ENCODE measurements at regions not wholly inside any gene's neighbourhood (a gene's known extent, or its start where the extent isn't known, plus 50 kb on each side); places are given as distances from the start of the nearest gene placed in this dataset.

DNA sequence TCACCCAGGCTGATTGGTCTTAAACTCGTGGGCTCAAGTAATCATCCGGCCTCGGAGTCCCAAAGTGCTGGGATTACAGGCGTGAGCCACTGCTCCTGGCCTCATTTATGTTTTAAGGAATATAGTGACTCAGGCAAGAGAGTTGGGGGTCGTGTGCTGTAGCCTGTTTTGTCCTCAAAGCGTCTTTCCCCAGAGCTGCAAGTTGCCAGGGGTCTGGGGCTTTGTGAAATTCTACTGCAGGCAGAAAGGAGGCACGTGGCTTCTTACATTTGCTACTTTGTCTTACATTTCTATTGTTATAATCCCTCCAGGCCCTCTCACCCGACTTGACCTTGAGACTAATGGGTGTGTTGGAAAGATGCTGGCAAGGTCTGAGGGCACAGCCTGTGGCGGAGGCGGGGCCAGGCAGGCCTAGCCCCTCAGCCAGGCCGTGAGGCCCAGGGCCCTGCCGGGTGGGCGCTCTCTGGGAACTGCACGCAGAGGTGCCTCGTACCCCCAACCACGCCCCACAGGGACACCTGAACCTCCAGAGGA is 85.8 kb upstream of the NDUFV2 start:
- no peak overlapping the region for H3K9ac ChIP-seq (ENCODE audit: low read depth, low read length, poor library complexity, severe bottlenecking)

DNA sequence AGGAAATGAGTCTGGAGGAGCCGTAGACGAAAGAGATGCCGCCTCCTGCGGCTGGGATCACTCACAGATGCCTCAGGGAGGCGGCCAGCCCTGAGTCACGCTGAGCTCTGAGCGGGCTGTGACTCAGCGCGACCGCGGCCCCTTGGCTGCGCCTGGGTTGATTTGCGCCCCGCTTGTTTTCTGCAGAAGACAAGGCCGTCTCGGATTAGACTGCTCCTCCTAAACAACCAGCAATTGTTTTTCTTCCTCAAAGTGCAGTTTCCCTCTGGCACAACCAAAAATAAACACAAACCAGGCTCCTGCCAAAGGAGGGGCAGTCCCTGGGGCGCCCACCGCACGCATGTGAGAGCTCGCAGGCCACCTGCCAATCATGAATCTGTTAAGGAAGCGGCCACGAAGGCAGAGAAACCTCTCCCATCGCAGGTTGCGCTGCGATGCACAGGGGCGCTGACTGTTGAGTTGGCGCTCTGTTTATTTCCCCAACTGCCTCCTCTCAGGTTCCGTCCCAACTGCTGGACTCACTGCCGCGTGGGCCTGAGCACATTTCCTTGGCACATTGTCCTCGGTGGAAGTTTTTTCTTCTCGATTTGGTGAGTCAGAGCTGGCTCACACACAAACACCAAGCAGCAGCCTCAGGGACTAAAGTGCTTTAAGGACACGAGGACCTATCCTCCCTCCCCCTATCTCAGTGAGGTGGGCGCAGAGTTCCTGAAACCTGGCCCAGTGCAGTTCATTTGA is 85.2 kb upstream of the NDUFV2 start:
- no peaks in the 10 kb centered on the region for H4K20me1 ChIP-seq (ENCODE audit: insufficient read depth, low read length, poor library complexity, severe bottlenecking)
- no peaks in the 10 kb centered on the region for H3F3A ChIP-seq (ENCODE audit: low read depth)
- no peaks in the 10 kb centered on the region for H3K36me3 ChIP-seq (ENCODE audit: insufficient read depth, low read length)
- H3K9me3 ChIP-seq (ENCODE audit: insufficient read depth, low read depth, low read length) = no peaks in the 10 kb centered on the region
- H3K9ac ChIP-seq (ENCODE audit: low read depth, low read length, poor library complexity, severe bottlenecking) = no peak overlapping the region
- H3K79me2 ChIP-seq (ENCODE audit: insufficient read depth, low read length) = no peaks in the 10 kb centered on the region
- H2AFZ ChIP-seq (ENCODE audit: low read length) = no peak overlapping the region; the same call in 1 of the 2 replicates
- H3K4me1 ChIP-seq (ENCODE audit: insufficient read depth, low read length, poor library complexity, severe bottlenecking) = no peaks in the 10 kb centered on the region
- H3K4me3 ChIP-seq (ENCODE audit: low read length, poor library complexity, severe bottlenecking) = no peak overlapping the region
- TF ChIP-seq EZH2phosphoT487 (IDR thresholded peaks at IDR 0.05; ENCODE audit: borderline replicate concordance) = no peak
- TF ChIP-seq, protein P1, sequence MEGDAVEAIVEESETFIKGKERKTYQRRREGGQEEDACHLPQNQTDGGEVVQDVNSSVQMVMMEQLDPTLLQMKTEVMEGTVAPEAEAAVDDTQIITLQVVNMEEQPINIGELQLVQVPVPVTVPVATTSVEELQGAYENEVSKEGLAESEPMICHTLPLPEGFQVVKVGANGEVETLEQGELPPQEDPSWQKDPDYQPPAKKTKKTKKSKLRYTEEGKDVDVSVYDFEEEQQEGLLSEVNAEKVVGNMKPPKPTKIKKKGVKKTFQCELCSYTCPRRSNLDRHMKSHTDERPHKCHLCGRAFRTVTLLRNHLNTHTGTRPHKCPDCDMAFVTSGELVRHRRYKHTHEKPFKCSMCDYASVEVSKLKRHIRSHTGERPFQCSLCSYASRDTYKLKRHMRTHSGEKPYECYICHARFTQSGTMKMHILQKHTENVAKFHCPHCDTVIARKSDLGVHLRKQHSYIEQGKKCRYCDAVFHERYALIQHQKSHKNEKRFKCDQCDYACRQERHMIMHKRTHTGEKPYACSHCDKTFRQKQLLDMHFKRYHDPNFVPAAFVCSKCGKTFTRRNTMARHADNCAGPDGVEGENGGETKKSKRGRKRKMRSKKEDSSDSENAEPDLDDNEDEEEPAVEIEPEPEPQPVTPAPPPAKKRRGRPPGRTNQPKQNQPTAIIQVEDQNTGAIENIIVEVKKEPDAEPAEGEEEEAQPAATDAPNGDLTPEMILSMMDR (conservative IDR thresholded peaks at IDR 0.05; ENCODE audit: low read length) = no peak
- H3K27me3 ChIP-seq (ENCODE audit: insufficient read depth, low read length, poor library complexity, severe bottlenecking) = no peaks in the 10 kb centered on the region
- no peaks in the 10 kb centered on the region for H3K9me2 ChIP-seq (replicated peaks; ENCODE audit: low read depth, low read length)
- H3K4me2 ChIP-seq (ENCODE audit: low read depth, low read length, poor library complexity, severe bottlenecking) = no peak overlapping the region

More for the DNA sequence above, 85.8 kb upstream of the NDUFV2 start:
- Histone ChIP-seq H4K20me1 (ENCODE audit: insufficient read depth, low read length, poor library complexity, severe bottlenecking) (no peaks in the 10 kb centered on the region), H3K36me3 (ENCODE audit: insufficient read depth, low read length) (no peaks in the 10 kb centered on the region), H3K27me3 (ENCODE audit: insufficient read depth, low read length, poor library complexity, severe bottlenecking) (no peaks in the 10 kb centered on the region), H3K4me1 (ENCODE audit: insufficient read depth, low read length, poor library complexity, severe bottlenecking) (no peaks in the 10 kb centered on the region), H3K9me2 (replicated peaks; ENCODE audit: low read depth, low read length) (no peaks in the 10 kb centered on the region), H3K4me3 (ENCODE audit: low read length, poor library complexity, severe bottlenecking) (no peak overlapping the region), H3F3A (ENCODE audit: low read depth) (no peaks in the 10 kb centered on the region), H3K4me2 (ENCODE audit: low read depth, low read length, poor library complexity, severe bottlenecking) (no peak overlapping the region), H3K79me2 (ENCODE audit: insufficient read depth, low read length) (no peaks in the 10 kb centered on the region), H2AFZ (ENCODE audit: low read length) (peak overlapping the region; percentile 36; the same call in 1 of the 2 replicates), H3K9me3 (ENCODE audit: insufficient read depth, low read depth, low read length) (no peaks in the 10 kb centered on the region)
- TF ChIP-seq, protein P1 (conservative IDR thresholded peaks at IDR 0.05; ENCODE audit: low read length) = no peak
- TF ChIP-seq EZH2phosphoT487 (IDR thresholded peaks at IDR 0.05; ENCODE audit: borderline replicate concordance) = no peak

DNA sequence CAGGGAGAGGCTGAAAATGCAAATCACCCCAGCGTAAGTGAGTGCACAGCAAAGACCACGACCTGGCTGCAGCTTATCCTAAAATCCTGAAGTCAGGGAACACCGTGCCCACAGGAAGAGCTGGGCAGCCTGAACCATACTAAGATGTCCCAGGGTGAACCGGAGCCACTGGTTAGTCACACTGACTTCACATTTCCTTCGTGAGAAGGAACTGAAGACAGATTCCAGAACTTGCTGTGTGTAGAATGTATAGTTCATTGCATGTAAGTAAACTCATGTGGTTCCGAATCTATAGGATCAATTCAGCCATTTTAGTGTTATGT is 84.6 kb upstream of the NDUFV2 start:
- no peak overlapping the region for H3K4me2 ChIP-seq (ENCODE audit: low read depth, low read length, poor library complexity, severe bottlenecking)
- no peak overlapping the region for H2AFZ ChIP-seq (ENCODE audit: low read length)
- H3K27me3 ChIP-seq (ENCODE audit: insufficient read depth, low read length, poor library complexity, severe bottlenecking) = no peaks in the 10 kb centered on the region
- H3K4me3 ChIP-seq (ENCODE audit: low read length, poor library complexity, severe bottlenecking) = no peak overlapping the region
- no peaks in the 10 kb centered on the region for H3K36me3 ChIP-seq (ENCODE audit: insufficient read depth, low read length)
- H4K20me1 ChIP-seq (ENCODE audit: insufficient read depth, low read length, poor library complexity, severe bottlenecking) = no peaks in the 10 kb centered on the region
- no peaks in the 10 kb centered on the region for H3K9me3 ChIP-seq (ENCODE audit: insufficient read depth, low read depth, low read length)
- TF ChIP-seq EZH2phosphoT487 (IDR thresholded peaks at IDR 0.05; ENCODE audit: borderline replicate concordance) = no peak
- TF ChIP-seq, protein P1 (conservative IDR thresholded peaks at IDR 0.05; ENCODE audit: low read length) = no peak
- H3K9ac ChIP-seq (ENCODE audit: low read depth, low read length, poor library complexity, severe bottlenecking) = no peak overlapping the region
- H3F3A ChIP-seq (ENCODE audit: low read depth) = no peaks in the 10 kb centered on the region
- no peaks in the 10 kb centered on the region for H3K4me1 ChIP-seq (ENCODE audit: insufficient read depth, low read length, poor library complexity, severe bottlenecking)
- H3K9me2 ChIP-seq (replicated peaks; ENCODE audit: low read depth, low read length) = no peaks in the 10 kb centered on the region
- no peaks in the 10 kb centered on the region for H3K79me2 ChIP-seq (ENCODE audit: insufficient read depth, low read length)
